T-helper 2 cell treated with Interferon-gamma antibody and Interleukin-4, amounts not matched to agents 5 μg/mL and 100 μg/mL, for 36 hours (primary cell): ENCODE measurements at regions not wholly inside any gene's neighbourhood (a gene's known extent, or its start where the extent isn't known, plus 50 kb on each side); places are given as distances from the start of the nearest gene placed in this dataset.
"Not testable (repeated sequence)": the region's sequence is repeated elsewhere in the genome, so short reads cannot be mapped to it uniquely, and the experiment has no call there.

Experiments
- DNase-seq: peaks from one replicate; pipeline ENCODE4 v3.0.0; 2021; ENCODE audit warnings: low spot score
- H3K27ac Mint-ChIP-seq: one replicate; pipeline ENCODE4 v1.8.0; 2021; ENCODE audit warnings: mild to moderate bottlenecking, mixed read lengths
- H3K27me3 Mint-ChIP-seq: one replicate; pipeline ENCODE4 v1.8.0; 2021; ENCODE audit warnings: low read depth, mixed read lengths
- H3K36me3 Mint-ChIP-seq: one replicate; pipeline ENCODE4 v1.8.0; 2021; ENCODE audit warnings: low read depth, mixed read lengths
- H3K4me1 Mint-ChIP-seq: one replicate; pipeline ENCODE4 v1.8.0; 2021; ENCODE audit warnings: low read depth, mixed read lengths
- H3K4me3 Mint-ChIP-seq: one replicate; pipeline ENCODE4 v1.8.0; 2022; ENCODE audit warnings: mild to moderate bottlenecking, moderate library complexity, mixed read lengths
- H3K9me3 Mint-ChIP-seq: one replicate; pipeline ENCODE4 v1.8.0; 2021; ENCODE audit warnings: mixed read lengths

GRCh38 chr19:14328406-14328805 lies 52.8 kb upstream of the ADGRE5 start:
- DNase-seq: no peak
- no peak overlapping the region for H3K27ac Mint-ChIP-seq
- H3K4me1 Mint-ChIP-seq: peaks cover 2% of the 10 kb centered on the region
- no peaks in the 10 kb centered on the region for H3K36me3 Mint-ChIP-seq
- H3K4me3 Mint-ChIP-seq: no peak overlapping the region
- H3K9me3 Mint-ChIP-seq: no peaks in the 10 kb centered on the region
- H3K27me3 Mint-ChIP-seq: no peaks in the 10 kb centered on the region

- H3K4me1 Mint-ChIP-seq, DNase-seq, H3K36me3 Mint-ChIP-seq, H3K4me3 Mint-ChIP-seq, H3K27ac Mint-ChIP-seq, H3K9me3 Mint-ChIP-seq, H3K27me3 Mint-ChIP-seq: not testable (repeated sequence)
Measured at GRCh38 chr19:14327061-14327460, 54.2 kb upstream of the ADGRE5 start.

GRCh38 chr19:14325863-14326262 lies 55.4 kb upstream of the ADGRE5 start:
- Mint-ChIP-seq H3K4me1 (no peaks in the 10 kb centered on the region), H3K9me3 (no peaks in the 10 kb centered on the region), H3K27me3 (peaks cover 4% of the 10 kb centered on the region), H3K4me3 (no peak overlapping the region), H3K36me3 (no peaks in the 10 kb centered on the region), H3K27ac (no peak overlapping the region)
- no peak for DNase-seq

GRCh38 chr19:14325134-14325533 lies 56.1 kb upstream of the ADGRE5 start:
- no peak overlapping the region for H3K27ac Mint-ChIP-seq
- DNase-seq: no peak
- H3K36me3 Mint-ChIP-seq: no peaks in the 10 kb centered on the region

GRCh38 chr19:14322889-14323463 lies 58.3 kb upstream of the ADGRE5 start:
- Mint-ChIP-seq H3K4me1 (no peaks in the 10 kb centered on the region), H3K27ac (no peak overlapping the region), H3K36me3 (no peaks in the 10 kb centered on the region), H3K27me3 (peaks cover 4% of the 10 kb centered on the region), H3K4me3 (no peak overlapping the region), H3K9me3 (no peaks in the 10 kb centered on the region)
- DNase-seq: no peak

More at GRCh38 chr19:14325134-14325533, 56.1 kb upstream of the ADGRE5 start:
- H3K27me3 Mint-ChIP-seq: peaks cover 4% of the 10 kb centered on the region
- H3K9me3 Mint-ChIP-seq: no peaks in the 10 kb centered on the region
- no peak overlapping the region for H3K4me3 Mint-ChIP-seq
- no peaks in the 10 kb centered on the region for H3K4me1 Mint-ChIP-seq

GRCh38 chr19:14320253-14320652 lies 61.0 kb upstream of the ADGRE5 start:
- no peak for DNase-seq
- H3K9me3 Mint-ChIP-seq: no peaks in the 10 kb centered on the region
- no peaks in the 10 kb centered on the region for H3K4me1 Mint-ChIP-seq
- no peak overlapping the region for H3K4me3 Mint-ChIP-seq
- peaks cover 4% of the 10 kb centered on the region for H3K27me3 Mint-ChIP-seq
- H3K36me3 Mint-ChIP-seq: no peaks in the 10 kb centered on the region
- no peak overlapping the region for H3K27ac Mint-ChIP-seq

GRCh38 chr19:14319720-14320119 lies 61.5 kb upstream of the ADGRE5 start:
- H3K27ac Mint-ChIP-seq, DNase-seq, H3K9me3 Mint-ChIP-seq, H3K4me1 Mint-ChIP-seq, H3K36me3 Mint-ChIP-seq, H3K27me3 Mint-ChIP-seq, H3K4me3 Mint-ChIP-seq: not testable (repeated sequence)

- Mint-ChIP-seq H3K4me1 (no peaks in the 10 kb centered on the region), H3K9me3 (no peaks in the 10 kb centered on the region), H3K27me3 (peaks cover 4% of the 10 kb centered on the region), H3K36me3 (no peaks in the 10 kb centered on the region), H3K27ac (no peak overlapping the region), H3K4me3 (no peak overlapping the region)
- no peak for DNase-seq
Measured at GRCh38 chr19:14318873-14319272, 62.4 kb upstream of the ADGRE5 start.

- peaks cover 2% of the 10 kb centered on the region for H3K27me3 Mint-ChIP-seq
- no peaks in the 10 kb centered on the region for H3K4me1 Mint-ChIP-seq
- no peaks in the 10 kb centered on the region for H3K36me3 Mint-ChIP-seq
- H3K27ac Mint-ChIP-seq: no peak overlapping the region
- H3K4me3 Mint-ChIP-seq: no peak overlapping the region
- H3K9me3 Mint-ChIP-seq: no peaks in the 10 kb centered on the region
- DNase-seq: no peak
Measured at GRCh38 chr19:14317157-14317556, 64.1 kb upstream of the ADGRE5 start.

- Mint-ChIP-seq H3K4me3 (no peak overlapping the region), H3K4me1 (no peaks in the 10 kb centered on the region), H3K27ac (no peak overlapping the region), H3K36me3 (no peaks in the 10 kb centered on the region), H3K27me3 (no peaks in the 10 kb centered on the region), H3K9me3 (no peaks in the 10 kb centered on the region)
- no peak for DNase-seq
Measured at GRCh38 chr19:14315433-14315832, 65.8 kb upstream of the ADGRE5 start.

- H3K36me3 Mint-ChIP-seq: no peaks in the 10 kb centered on the region
- H3K9me3 Mint-ChIP-seq: no peaks in the 10 kb centered on the region
- no peak overlapping the region for H3K4me3 Mint-ChIP-seq
- no peaks in the 10 kb centered on the region for H3K27me3 Mint-ChIP-seq
- DNase-seq: no peak
- peaks cover 3% of the 10 kb centered on the region for H3K4me1 Mint-ChIP-seq
- H3K27ac Mint-ChIP-seq: no peak overlapping the region
Measured at GRCh38 chr19:14310055-14310454, 71.2 kb upstream of the ADGRE5 start.

GRCh38 chr19:14305706-14306105 lies 75.5 kb upstream of the ADGRE5 start:
- peaks cover 3% of the 10 kb centered on the region for H3K4me1 Mint-ChIP-seq
- no peaks in the 10 kb centered on the region for H3K9me3 Mint-ChIP-seq
- H3K27ac Mint-ChIP-seq: no peak overlapping the region
- DNase-seq: no peak
- no peaks in the 10 kb centered on the region for H3K27me3 Mint-ChIP-seq
- H3K4me3 Mint-ChIP-seq: no peak overlapping the region
- H3K36me3 Mint-ChIP-seq: no peaks in the 10 kb centered on the region

GRCh38 chr19:14301150-14301549 lies 80.1 kb upstream of the ADGRE5 start:
- Mint-ChIP-seq H3K4me3 (no peak overlapping the region), H3K36me3 (no peaks in the 10 kb centered on the region), H3K27me3 (no peaks in the 10 kb centered on the region), H3K27ac (no peak overlapping the region), H3K4me1 (no peaks in the 10 kb centered on the region), H3K9me3 (no peaks in the 10 kb centered on the region)
- DNase-seq: no peak

GRCh38 chr19:14300303-14300702 lies 80.9 kb upstream of the ADGRE5 start:
- no peaks in the 10 kb centered on the region for H3K4me1 Mint-ChIP-seq
- H3K27me3 Mint-ChIP-seq: no peaks in the 10 kb centered on the region
- no peak overlapping the region for H3K4me3 Mint-ChIP-seq
- no peaks in the 10 kb centered on the region for H3K36me3 Mint-ChIP-seq
- no peak overlapping the region for H3K27ac Mint-ChIP-seq
- no peaks in the 10 kb centered on the region for H3K9me3 Mint-ChIP-seq
- no peak for DNase-seq

- not testable (repeated sequence) for H3K9me3 Mint-ChIP-seq, H3K4me3 Mint-ChIP-seq, H3K27ac Mint-ChIP-seq, H3K36me3 Mint-ChIP-seq, H3K4me1 Mint-ChIP-seq, DNase-seq, H3K27me3 Mint-ChIP-seq
Measured at GRCh38 chr19:14299224-14299827, 81.9 kb upstream of the ADGRE5 start.
